C4-2B (cell line): ENCODE measurements at regions not wholly inside any gene's neighbourhood (a gene's known extent, or its start where the extent isn't known, plus 50 kb on each side); places are given as distances from the start of the nearest gene placed in this dataset.

Experiments
- H3K27ac ChIP-seq: fragments of 450-650 bp; 2 replicates; pipeline ENCODE4 v1.5.1; 2017
- CTCF ChIP-seq: fragments of 450-650 bp; conservative IDR thresholded peaks from 2 replicates; pipeline ENCODE4 v1.5.1; 2017; ENCODE audit warnings: mild to moderate bottlenecking
- ZFX ChIP-seq: fragments of 450-650 bp; IDR thresholded peaks from 2 replicates; pipeline ENCODE4 v1.6.1; 2017

- TF ChIP-seq ZFX, result no peak
- no peak overlapping the region for H3K27ac ChIP-seq
These were observed 894.0 kb upstream of the FRG1 start for GRCh38 chr4:189046642-189047041.

- H3K27ac ChIP-seq, result no peak overlapping the region
- TF ChIP-seq CTCF, result no peak
- no peak for TF ChIP-seq ZFX
These were observed 892.6 kb upstream of the FRG1 start for GRCh38 chr4:189048119-189048518.

- no peak overlapping the region for H3K27ac ChIP-seq
- TF ChIP-seq ZFX (no peak), CTCF (no peak)
These were observed 891.0 kb upstream of the FRG1 start for GRCh38 chr4:189049682-189050081.

- H3K27ac ChIP-seq, result no peak overlapping the region
- no peak for TF ChIP-seq CTCF
- no peak for TF ChIP-seq ZFX
These were observed 890.0 kb upstream of the FRG1 start for GRCh38 chr4:189050643-189051042.

- no peak overlapping the region for H3K27ac ChIP-seq
- TF ChIP-seq CTCF (no peak), ZFX (no peak)
These were observed 887.1 kb upstream of the FRG1 start for GRCh38 chr4:189053621-189054020.

GRCh38 chr4:189060104-189060503 is 880.6 kb upstream of the FRG1 start:
- TF ChIP-seq CTCF (no peak), ZFX (no peak)
- H3K27ac ChIP-seq, result no peak overlapping the region

- no peak for TF ChIP-seq ZFX
- TF ChIP-seq CTCF, result no peak
- H3K27ac ChIP-seq, result no peak overlapping the region
These were observed 878.4 kb upstream of the FRG1 start for GRCh38 chr4:189062047-189062820.

- TF ChIP-seq CTCF (no peak), ZFX (no peak)
- H3K27ac ChIP-seq, result no peak overlapping the region
These were observed 870.9 kb upstream of the FRG1 start for GRCh38 chr4:189069772-189070171.
